HCT116 (cell line): ENCODE measurements at regions not wholly inside any gene's neighbourhood (a gene's known extent, or its start where the extent isn't known, plus 50 kb on each side); places are given as distances from the start of the nearest gene placed in this dataset.

Experiments
- CBX3 ChIP-seq: IDR thresholded peaks from 2 replicates; pipeline ENCODE4 v1.6.1; 2012; ENCODE audit warnings: low read depth
- JUND ChIP-seq: IDR thresholded peaks from 2 replicates; pipeline ENCODE4 v1.6.1; 2012
- POLR2A ChIP-seq: IDR thresholded peaks from 2 replicates; pipeline ENCODE4 v1.7.0; 2011; ENCODE audit warnings: borderline replicate concordance; ENCODE audit not compliant: insufficient read depth, insufficient read length; ENCODE audit errors: extremely low read depth
- POLR2AphosphoS5 ChIP-seq: IDR thresholded peaks from 2 replicates; pipeline ENCODE4 v1.6.1; 2011; ENCODE audit warnings: mild to moderate bottlenecking, low read depth, low read length, moderate library complexity
- RAD21 ChIP-seq: IDR thresholded peaks from 2 replicates; pipeline ENCODE4 v1.6.1; 2012; ENCODE audit warnings: low read depth, mild to moderate bottlenecking
- TF ChIP-seq, protein P1 (sequence below), 3 experiments: fragments of 200-600 bp in 1 of 3; sonication (generic) in 1 of 3; IDR thresholded peaks in 2 of 3; conservative IDR thresholded peaks in 1 of 3; 2 replicates each; pipeline ENCODE4 v1.5.1; 2012 to 2017; ENCODE audit warnings: low read depth in 2 of 3, low read length in 2 of 3, antibody characterized with exemption in 1 of 3, borderline replicate concordance in 1 of 3, control low read depth in 1 of 3, mild to moderate bottlenecking in 1 of 3, mixed read lengths in 1 of 3, mixed run types in 1 of 3, moderate library complexity in 1 of 3; ENCODE audit not compliant: insufficient read depth in 1 of 3

DNA sequence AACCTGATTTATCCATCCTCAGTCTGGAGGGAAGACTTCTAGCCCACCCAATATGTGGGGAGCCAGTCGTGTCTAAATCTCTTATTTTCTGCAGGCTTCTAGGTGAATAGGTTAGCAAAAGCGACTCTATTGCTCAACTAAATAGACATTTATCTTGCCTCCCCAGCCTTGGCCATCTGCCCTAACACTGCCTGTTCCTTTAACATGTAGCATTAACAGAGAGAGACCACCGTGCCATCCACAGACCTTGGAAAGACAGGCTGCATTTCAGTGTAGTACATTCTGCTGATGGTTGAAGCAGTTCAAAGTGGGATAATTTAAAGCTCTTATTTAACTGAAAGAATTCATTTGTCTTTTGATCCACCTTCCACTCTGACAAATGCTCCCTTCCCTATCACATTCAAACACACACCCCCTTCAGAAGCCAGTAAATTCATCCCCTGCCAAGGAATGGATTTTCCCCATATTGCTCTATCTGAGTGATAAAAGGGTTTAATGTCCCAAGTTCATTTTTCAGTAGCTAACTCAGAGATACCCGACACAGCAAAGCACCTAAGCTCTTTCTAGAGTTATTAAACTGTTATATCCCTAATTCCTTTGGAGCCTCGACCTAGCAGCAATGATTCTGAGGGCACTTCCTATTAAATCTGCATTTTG, 58.1 kb upstream of the COX10 start:
- TF ChIP-seq, protein P1, sequence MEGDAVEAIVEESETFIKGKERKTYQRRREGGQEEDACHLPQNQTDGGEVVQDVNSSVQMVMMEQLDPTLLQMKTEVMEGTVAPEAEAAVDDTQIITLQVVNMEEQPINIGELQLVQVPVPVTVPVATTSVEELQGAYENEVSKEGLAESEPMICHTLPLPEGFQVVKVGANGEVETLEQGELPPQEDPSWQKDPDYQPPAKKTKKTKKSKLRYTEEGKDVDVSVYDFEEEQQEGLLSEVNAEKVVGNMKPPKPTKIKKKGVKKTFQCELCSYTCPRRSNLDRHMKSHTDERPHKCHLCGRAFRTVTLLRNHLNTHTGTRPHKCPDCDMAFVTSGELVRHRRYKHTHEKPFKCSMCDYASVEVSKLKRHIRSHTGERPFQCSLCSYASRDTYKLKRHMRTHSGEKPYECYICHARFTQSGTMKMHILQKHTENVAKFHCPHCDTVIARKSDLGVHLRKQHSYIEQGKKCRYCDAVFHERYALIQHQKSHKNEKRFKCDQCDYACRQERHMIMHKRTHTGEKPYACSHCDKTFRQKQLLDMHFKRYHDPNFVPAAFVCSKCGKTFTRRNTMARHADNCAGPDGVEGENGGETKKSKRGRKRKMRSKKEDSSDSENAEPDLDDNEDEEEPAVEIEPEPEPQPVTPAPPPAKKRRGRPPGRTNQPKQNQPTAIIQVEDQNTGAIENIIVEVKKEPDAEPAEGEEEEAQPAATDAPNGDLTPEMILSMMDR (IDR thresholded peaks at IDR 0.05 in 2 of 3, conservative IDR thresholded peaks at IDR 0.05 in 1 of 3; ENCODE audit: borderline replicate concordance in 1 of 3, insufficient read depth in 1 of 3, low read depth in 2 of 3, low read length in 2 of 3): no peak
- TF ChIP-seq POLR2AphosphoS5 (no peak), POLR2A (no peak), RAD21 (no peak), CBX3 (no peak), JUND (no peak)
